ENCODE measurements at regions not wholly inside any gene's neighbourhood (a gene's known extent, or its start where the extent isn't known, plus 50 kb on each side); places are given as distances from the start of the nearest gene placed in this dataset.

- no peak for TF ChIP-seq ZNF462 (CRISPR knock-in tag; IDR thresholded peaks at IDR 0.05)
- TF ChIP-seq ZNF331 (CRISPR knock-in tag; IDR thresholded peaks at IDR 0.05; ENCODE audit: low read depth): no peak
Measured at GRCh38 chr18:40883271-40883670, 1071.8 kb upstream of the PIK3C3 start (continued).

- Mint-ChIP-seq H3K36me3 (ENCODE audit: low read depth) (peaks cover 5% of the 10 kb centered on the region; the same call in 2 of the 3 replicates), H3K27me3 (ENCODE audit: insufficient read depth, low read depth, poor library complexity) (no peaks in the 10 kb centered on the region), H3K4me3 (no peak overlapping the region), H3K9me3 (peaks cover 6% of the 10 kb centered on the region), H3K4me1 (peaks cover 26% of the 10 kb centered on the region), H3K27ac (no peak overlapping the region)
- H3K36me3 ChIP-seq (ENCODE audit: insufficient read depth): no peaks in the 10 kb centered on the region
- no peak overlapping the region for H3K27ac ChIP-seq (ENCODE audit: low read depth)
- H4K20me1 ChIP-seq (replicated peaks; ENCODE audit: insufficient read depth): no peaks in the 10 kb centered on the region
- no peaks in the 10 kb centered on the region for H3F3A ChIP-seq (replicated peaks; ENCODE audit: low read depth)
- peaks cover 25% of the 10 kb centered on the region for H3K4me1 ChIP-seq (ENCODE audit: insufficient read depth)
- H3K79me2 ChIP-seq (replicated peaks; ENCODE audit: insufficient read depth): no peaks in the 10 kb centered on the region
- no peak overlapping the region for H3K4me2 ChIP-seq
- no peaks in the 10 kb centered on the region for H3K27me3 ChIP-seq (ENCODE audit: insufficient read depth)
- no peak overlapping the region for H2AFZ ChIP-seq
- H3K9me2 ChIP-seq (ENCODE audit: insufficient read depth): peaks cover 3% of the 10 kb centered on the region; the same call in 1 of the 2 replicates
- no peak overlapping the region for H3K4me3 ChIP-seq
- DNase-seq (ENCODE audit: low spot score): no peak
- ATAC-seq: no peak
- TF ChIP-seq, protein P1, sequence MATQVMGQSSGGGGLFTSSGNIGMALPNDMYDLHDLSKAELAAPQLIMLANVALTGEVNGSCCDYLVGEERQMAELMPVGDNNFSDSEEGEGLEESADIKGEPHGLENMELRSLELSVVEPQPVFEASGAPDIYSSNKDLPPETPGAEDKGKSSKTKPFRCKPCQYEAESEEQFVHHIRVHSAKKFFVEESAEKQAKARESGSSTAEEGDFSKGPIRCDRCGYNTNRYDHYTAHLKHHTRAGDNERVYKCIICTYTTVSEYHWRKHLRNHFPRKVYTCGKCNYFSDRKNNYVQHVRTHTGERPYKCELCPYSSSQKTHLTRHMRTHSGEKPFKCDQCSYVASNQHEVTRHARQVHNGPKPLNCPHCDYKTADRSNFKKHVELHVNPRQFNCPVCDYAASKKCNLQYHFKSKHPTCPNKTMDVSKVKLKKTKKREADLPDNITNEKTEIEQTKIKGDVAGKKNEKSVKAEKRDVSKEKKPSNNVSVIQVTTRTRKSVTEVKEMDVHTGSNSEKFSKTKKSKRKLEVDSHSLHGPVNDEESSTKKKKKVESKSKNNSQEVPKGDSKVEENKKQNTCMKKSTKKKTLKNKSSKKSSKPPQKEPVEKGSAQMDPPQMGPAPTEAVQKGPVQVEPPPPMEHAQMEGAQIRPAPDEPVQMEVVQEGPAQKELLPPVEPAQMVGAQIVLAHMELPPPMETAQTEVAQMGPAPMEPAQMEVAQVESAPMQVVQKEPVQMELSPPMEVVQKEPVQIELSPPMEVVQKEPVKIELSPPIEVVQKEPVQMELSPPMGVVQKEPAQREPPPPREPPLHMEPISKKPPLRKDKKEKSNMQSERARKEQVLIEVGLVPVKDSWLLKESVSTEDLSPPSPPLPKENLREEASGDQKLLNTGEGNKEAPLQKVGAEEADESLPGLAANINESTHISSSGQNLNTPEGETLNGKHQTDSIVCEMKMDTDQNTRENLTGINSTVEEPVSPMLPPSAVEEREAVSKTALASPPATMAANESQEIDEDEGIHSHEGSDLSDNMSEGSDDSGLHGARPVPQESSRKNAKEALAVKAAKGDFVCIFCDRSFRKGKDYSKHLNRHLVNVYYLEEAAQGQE (IDR thresholded peaks at IDR 0.05; ENCODE audit: unreplicated experiment): no peak
- no peak for TF ChIP-seq EZH2phosphoT487 (IDR thresholded peaks at IDR 0.05; ENCODE audit: unreplicated experiment)
- TF ChIP-seq, protein P2, sequence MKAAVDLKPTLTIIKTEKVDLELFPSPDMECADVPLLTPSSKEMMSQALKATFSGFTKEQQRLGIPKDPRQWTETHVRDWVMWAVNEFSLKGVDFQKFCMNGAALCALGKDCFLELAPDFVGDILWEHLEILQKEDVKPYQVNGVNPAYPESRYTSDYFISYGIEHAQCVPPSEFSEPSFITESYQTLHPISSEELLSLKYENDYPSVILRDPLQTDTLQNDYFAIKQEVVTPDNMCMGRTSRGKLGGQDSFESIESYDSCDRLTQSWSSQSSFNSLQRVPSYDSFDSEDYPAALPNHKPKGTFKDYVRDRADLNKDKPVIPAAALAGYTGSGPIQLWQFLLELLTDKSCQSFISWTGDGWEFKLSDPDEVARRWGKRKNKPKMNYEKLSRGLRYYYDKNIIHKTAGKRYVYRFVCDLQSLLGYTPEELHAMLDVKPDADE (IDR thresholded peaks at IDR 0.05): no peak
- no peak for TF ChIP-seq POLR2AphosphoS5 (IDR thresholded peaks at IDR 0.05; ENCODE audit: low read depth)
- TF ChIP-seq ZNF114 (CRISPR knock-in tag; IDR thresholded peaks at IDR 0.05): no peak
- no peak for TF ChIP-seq CREB1 (CRISPR knock-in tag; IDR thresholded peaks at IDR 0.05; ENCODE audit: low read depth)
- TF ChIP-seq CTCF (conservative IDR thresholded peaks at IDR 0.05; ENCODE audit: low read depth in 2 of 2): no peak
- no peak for TF ChIP-seq EZH2 (IDR thresholded peaks at IDR 0.05; ENCODE audit: low read depth, unreplicated experiment)
- TF ChIP-seq STAT1 (IDR thresholded peaks at IDR 0.05; ENCODE audit: unreplicated experiment): no peak
Measured at GRCh38 chr18:40882468-40882867, 1072.6 kb upstream of the PIK3C3 start.

All from GM23338 (cell line).